Fibroblast of skin of left biceps (primary cell): ENCODE measurements at regions not wholly inside any gene's neighbourhood (a gene's known extent, or its start where the extent isn't known, plus 50 kb on each side); places are given as distances from the start of the nearest gene placed in this dataset.
"Not testable (repeated sequence)": the region's sequence is repeated elsewhere in the genome, so short reads cannot be mapped to it uniquely, and the experiment has no call there.

Experiments used
- DNase-seq, 2 experiments: peaks; one replicate each; pipeline ENCODE4 v3.0.0-alpha.2; 2013; ENCODE audit warnings: low read depth in 2 of 2

GRCh38 chr1:189313488-189313887 is 1164.2 kb downstream of the BRINP3 start:
- DNase-seq = no peak

- DNase-seq = no peak
Measured at GRCh38 chr1:189315035-189315901, 1162.4 kb downstream of the BRINP3 start.

- DNase-seq = peak; percentile 58 to 62
Measured at GRCh38 chr1:189323091-189323490, 1154.6 kb downstream of the BRINP3 start.

DNA sequence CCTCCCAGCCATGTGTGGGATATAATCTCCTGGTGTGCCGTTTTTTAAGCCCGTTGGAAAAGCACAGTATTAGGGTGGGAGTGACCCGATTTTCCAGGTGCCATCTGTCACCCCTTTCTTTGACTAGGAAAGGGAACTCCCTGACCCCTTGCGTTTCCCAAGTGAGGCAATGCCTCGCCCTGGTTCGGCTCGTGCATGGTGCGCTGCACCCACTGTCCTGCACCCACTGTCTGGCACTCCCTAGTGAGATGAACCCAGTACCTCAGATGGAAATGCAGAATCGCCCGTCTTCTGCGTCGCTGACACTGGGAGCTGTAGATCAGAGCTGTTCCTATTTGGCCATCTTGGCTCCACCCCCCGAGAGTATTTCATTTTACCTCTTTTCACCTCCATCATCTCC is 1146.6 kb downstream of the BRINP3 start:
- DNase-seq = not testable (repeated sequence)

DNA sequence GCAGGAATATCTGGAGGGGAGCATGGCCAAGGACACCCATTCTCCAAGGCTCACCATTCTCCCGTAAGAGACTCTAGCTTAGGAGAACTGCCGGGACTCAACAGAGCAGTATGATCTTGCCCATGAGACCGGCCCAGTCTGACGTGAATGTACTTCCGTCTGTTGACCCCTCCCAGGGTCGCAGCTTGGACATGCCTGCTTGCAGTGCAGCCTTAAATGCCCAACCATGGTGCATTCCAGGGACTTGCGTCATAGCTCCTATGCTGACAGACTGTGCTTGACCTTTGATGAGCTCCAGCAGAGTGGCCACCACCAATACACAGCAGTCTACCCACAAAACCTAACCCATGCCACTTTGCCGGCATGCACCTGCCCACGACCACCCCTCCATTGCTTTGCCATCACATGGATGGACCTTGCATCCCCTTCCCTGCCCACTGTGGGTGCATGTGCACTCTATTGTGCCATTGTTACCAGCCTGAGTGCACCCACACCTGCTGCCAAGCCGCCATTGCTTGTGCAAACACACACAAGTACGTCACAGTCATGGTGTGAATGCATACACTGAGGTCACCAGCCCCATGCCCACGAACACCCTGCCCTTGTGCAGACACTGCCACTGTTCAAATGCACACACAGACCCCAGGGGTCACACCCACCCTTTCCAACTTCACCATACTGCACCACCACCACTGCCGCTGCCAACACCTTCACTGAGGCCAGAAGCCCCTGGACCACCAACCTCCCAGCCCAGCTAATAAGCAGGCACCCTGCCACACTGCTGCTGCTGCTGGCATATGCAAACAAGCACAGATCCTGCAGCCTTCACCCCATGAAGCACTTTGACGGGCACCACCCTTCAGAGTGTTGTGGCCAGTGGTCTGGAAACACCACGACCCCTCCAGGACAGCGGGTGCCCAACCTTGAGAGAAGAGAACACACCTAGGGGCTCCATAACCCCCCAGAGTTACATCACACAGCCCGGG is 1141.3 kb downstream of the BRINP3 start:
- DNase-seq = no peak

- DNase-seq = no peak
Measured at GRCh38 chr1:189349607-189350006, 1128.1 kb downstream of the BRINP3 start.

GRCh38 chr1:189350983-189351616 is 1126.6 kb downstream of the BRINP3 start:
- no peak for DNase-seq

DNA sequence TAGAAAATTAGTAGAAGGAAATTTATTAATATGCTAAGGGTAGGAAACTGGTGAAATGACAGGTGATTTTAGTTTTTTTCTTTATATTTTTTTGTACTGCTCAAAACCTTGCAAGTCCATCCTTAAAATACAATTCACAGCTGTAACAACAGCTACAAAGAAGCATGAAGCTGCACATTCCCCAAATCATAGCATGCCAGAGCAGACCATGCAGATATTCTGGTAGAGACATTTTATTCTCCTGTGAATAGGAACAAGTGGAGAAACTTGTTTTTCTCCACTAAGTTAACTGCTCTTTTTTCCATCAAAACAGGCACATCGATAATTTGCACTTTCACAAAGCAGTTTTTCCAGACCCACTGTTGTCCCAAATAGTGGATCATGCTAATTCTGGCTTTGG is 1125.7 kb downstream of the BRINP3 start:
- no peak for DNase-seq

DNA sequence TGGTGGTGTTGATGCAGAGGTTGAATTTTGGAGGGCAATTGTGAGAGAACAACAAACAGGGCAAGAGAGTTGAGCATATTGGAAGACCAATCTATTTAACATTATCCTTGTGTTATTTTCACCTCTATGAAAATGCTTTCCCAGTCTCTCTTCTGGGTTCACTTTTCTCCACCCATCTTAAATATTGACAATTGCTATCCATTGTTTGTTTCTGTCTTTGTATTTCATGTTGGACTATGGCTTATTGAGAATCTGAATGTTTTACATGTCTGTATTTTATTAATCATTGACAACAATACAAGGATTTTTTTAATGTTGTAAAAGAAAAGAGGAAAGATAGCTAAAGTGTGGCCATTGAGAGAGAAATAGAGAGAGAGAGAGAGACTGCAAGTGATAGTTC is 1121.5 kb downstream of the BRINP3 start:
- DNase-seq = no peak

DNA sequence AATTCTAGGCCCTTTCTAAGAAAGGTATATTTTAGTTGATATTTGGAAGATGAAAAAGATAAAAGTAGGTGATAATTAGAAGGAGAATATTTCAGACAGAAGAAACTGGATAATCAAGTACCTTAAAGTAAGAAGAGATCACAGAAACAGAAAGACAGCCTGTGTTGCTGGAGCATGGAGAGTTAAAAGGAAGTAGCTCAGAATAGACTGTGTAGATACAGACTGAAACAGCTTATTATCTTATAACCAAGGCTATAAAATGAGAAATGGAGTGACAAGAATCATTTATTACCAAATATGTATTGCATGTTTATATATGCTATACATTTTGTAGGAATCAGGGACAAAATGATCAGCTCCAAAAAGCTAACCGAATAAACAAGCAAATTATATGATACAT is 1120.3 kb downstream of the BRINP3 start:
- no peak for DNase-seq

GRCh38 chr1:189369612-189370011 is 1108.1 kb downstream of the BRINP3 start:
- no peak for DNase-seq

DNA sequence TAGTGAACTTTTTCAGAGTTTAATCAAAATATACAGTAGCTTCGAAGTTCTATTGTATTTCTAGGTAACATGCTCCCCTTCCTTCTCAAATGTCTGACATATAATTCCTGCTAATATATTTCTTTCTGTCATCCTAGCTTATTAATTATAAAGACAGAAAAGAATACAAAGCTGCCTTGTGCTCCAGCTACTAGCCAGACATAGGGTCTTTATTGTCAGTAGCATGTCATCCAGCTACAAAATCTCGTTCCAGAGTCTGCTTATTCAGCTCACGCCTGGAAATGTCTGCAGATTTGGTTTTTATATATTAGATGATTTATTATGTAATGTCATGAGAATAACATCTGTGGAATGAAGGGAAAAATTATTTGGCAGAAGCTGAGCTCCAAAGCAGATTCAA is 1102.8 kb downstream of the BRINP3 start:
- no peak for DNase-seq

DNA sequence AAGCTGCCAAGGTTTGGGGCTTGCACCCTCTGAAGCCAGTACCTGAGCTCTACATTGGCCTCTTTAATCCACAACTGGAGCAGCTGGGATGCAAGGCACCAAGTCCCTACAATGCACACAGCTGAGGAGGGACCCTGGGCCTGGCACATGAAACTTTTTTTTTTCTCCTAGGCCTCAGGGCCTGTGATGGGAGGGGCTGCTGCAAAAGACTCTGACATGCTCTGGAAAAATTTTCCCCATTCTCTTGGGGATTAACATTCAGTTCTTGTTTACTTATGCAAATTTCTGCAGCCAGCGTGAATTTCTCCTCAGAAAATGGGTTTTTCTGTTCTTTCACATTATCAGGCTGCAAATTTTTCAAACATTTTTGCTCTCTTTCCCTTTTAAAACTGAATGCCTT is 1072.2 kb downstream of the BRINP3 start:
- no peak for DNase-seq

GRCh38 chr1:189409774-189410173 is 1067.9 kb downstream of the BRINP3 start:
- no peak for DNase-seq

DNA sequence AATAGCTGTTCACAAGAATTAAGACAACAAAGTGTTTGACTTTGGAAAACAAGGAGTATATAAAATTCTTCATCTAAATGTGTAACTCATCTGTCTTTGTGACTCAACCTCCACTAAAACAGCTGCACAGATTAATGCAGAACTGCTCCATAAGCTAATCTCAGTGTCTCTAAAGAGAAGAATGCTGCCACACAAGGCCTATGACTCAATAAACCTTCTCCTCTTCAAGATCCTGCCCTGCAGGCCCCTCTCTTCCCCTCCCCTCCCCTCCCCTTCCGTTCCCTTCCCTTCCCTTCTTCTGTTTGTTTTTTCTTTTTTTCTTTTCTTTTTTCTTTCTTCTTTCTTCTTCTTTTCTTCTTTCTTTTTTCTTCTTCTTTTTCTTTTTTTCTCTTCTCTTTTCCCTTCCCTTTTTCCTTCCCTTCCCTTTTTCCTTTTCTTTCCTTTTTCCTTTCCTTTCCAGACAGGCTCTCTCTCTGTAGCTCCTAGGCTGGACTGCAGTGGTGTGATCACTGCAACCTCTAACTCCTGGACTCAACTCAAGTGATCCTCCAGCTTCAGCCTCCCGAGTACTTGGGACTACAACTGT is 1052.8 kb downstream of the BRINP3 start:
- peak; percentile 4 to 6 for DNase-seq

DNA sequence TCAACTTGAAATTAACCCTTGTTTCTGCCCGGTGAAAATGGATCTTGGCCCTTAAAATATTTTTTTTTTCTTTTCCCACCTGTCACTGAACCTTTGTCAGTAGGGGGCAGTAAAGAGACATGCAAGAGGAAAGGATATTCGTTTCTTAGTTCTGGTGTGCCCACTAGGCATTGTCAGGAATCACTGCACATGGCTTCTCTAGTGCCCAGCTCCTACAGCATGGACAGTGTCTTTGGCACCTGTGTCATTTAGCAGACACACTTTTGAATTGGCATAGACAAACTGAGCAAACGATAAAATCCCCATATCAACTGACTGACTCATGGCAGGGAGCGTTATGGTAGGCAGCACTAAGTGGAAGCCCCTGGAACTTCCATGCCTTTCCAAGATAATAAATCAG is 1048.1 kb downstream of the BRINP3 start:
- DNase-seq = peak in 1 of 2 experiments; percentile 6

- no peak for DNase-seq
Measured at GRCh38 chr1:189431447-189431846, 1046.2 kb downstream of the BRINP3 start.

GRCh38 chr1:189432753-189433152 is 1044.9 kb downstream of the BRINP3 start:
- DNase-seq = no peak

DNA sequence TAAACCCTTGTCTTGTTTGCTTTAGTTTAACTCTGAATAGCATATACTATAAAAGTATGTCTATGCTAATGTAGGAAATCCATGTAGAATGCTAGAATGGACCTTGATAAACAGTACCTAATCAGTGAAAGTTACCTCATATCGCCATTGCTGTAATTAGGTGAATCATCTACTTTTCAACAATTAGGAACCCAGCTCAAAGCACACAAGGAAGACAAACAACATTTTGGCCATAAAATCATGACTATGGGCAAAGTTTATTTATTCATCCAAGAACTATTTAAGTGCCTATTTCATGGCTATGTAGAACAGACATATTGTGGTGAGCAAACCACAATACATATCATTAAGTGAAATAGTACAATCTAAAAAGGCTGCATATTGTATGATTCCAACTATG is 1043.2 kb downstream of the BRINP3 start:
- DNase-seq = no peak

DNA sequence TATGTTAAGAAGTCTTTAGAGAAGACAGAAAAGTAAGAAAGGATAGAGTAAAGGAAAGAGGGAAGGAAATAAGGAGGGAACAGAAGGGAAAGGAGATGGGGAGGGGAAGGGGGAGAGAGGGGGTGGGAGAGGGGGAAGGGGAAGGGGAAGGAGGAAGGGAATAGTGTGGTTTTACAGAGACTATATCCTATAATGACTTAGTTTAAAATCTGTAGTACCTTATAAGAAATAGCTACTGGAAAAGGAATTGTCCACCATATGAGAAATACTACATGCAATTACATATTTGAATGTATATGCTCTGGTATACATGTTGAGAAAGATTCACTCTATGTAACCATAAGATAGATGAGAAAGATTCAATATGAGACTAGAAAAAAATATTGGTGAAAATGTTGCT is 1042.3 kb downstream of the BRINP3 start:
- no peak for DNase-seq

GRCh38 chr1:189438808-189439207 is 1038.9 kb downstream of the BRINP3 start:
- no peak for DNase-seq

DNA sequence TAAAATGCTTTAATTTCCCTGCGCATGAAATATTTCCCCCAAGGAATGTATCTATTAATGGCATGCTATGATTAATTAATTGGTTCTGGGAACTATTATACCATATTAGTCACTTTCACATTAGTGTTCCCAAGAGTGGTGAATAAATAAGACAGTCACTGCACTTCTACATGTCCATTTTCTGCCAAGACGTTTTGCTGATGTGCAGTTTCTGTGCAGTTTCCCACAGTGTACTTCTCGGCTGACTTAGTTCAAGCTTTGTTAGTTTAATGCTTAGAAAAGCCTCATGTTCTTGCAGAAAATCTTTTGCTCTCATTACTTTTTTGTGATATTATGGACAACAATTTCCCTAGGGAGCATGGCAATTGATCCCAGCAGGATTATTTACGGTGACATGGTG is 1014.5 kb downstream of the BRINP3 start:
- DNase-seq = no peak
